ENCODE measurements at regions not wholly inside any gene's neighbourhood (a gene's known extent, or its start where the extent isn't known, plus 50 kb on each side); places are given as distances from the start of the nearest gene placed in this dataset.

- DNase-seq (ENCODE audit: extremely low spot score, unreplicated experiment) = no peak
- Mint-ChIP-seq H3K4me1 (ENCODE audit: unreplicated experiment) (no peaks in the 10 kb centered on the region), H3K27ac (no peak overlapping the region), H3K36me3 (no peaks in the 10 kb centered on the region), H3K27me3 (no peaks in the 10 kb centered on the region), H3K9me3 (no peaks in the 10 kb centered on the region), H3K4me3 (no peak overlapping the region)
- TF ChIP-seq CTCF (conservative IDR thresholded peaks at IDR 0.05) = no peak
Measured at GRCh38 chr10:107616031-107616430, 451.5 kb upstream of the SORCS1 start.

DNA sequence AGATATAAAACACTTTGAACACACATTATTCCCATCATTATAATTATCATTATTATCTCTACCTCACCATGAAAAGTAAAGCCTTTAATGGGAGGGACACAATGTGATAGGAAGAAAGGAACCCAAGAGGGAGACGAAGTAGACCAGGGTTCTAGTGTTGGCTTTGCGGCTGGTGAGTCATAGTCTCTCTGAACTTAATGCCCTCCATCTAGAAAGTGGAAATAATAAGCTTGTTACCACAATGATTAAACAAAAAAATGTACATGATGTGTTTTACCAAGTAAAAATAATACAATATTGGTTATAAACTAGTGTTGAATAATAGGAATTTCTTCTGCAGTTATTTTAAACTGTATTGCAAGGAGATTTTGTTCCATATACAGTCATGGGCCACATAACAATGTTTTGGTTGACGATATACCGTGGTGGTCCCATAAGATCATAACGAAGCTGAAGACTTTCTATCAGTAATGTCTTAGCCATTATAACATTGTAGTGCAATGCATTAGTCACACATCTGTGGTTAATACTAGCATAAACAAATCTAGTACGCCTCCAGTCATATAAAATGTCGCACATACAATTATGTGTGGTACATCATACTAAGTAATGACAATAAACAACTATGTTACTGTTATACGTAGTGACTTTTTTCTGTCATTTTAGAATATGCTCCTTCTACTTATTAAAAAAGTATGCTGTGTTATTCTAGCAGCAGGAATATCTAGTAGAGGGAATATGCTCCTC is 450.6 kb upstream of the SORCS1 start:
- no peak for TF ChIP-seq CTCF (conservative IDR thresholded peaks at IDR 0.05)
- Mint-ChIP-seq H3K36me3 (no peaks in the 10 kb centered on the region), H3K9me3 (no peaks in the 10 kb centered on the region), H3K4me3 (no peak overlapping the region), H3K4me1 (ENCODE audit: unreplicated experiment) (no peaks in the 10 kb centered on the region), H3K27ac (no peak overlapping the region), H3K27me3 (no peaks in the 10 kb centered on the region)
- no peak for DNase-seq (ENCODE audit: extremely low spot score, unreplicated experiment)

GRCh38 chr10:107611115-107611514 is 446.6 kb upstream of the SORCS1 start:
- Mint-ChIP-seq H3K27me3 (no peaks in the 10 kb centered on the region), H3K4me1 (ENCODE audit: unreplicated experiment) (no peaks in the 10 kb centered on the region), H3K36me3 (no peaks in the 10 kb centered on the region), H3K4me3 (no peak overlapping the region), H3K27ac (no peak overlapping the region), H3K9me3 (no peaks in the 10 kb centered on the region)
- TF ChIP-seq CTCF (conservative IDR thresholded peaks at IDR 0.05) = no peak
- DNase-seq (ENCODE audit: extremely low spot score, unreplicated experiment) = no peak

GRCh38 chr10:107589081-107589480 is 424.6 kb upstream of the SORCS1 start:
- Mint-ChIP-seq H3K4me1 (ENCODE audit: unreplicated experiment) (no peaks in the 10 kb centered on the region), H3K36me3 (peaks cover 4% of the 10 kb centered on the region), H3K4me3 (no peak overlapping the region), H3K9me3 (no peaks in the 10 kb centered on the region), H3K27ac (no peak overlapping the region), H3K27me3 (no peaks in the 10 kb centered on the region)
- no peak for TF ChIP-seq CTCF (conservative IDR thresholded peaks at IDR 0.05)
- DNase-seq (ENCODE audit: extremely low spot score, unreplicated experiment) = no peak

DNA sequence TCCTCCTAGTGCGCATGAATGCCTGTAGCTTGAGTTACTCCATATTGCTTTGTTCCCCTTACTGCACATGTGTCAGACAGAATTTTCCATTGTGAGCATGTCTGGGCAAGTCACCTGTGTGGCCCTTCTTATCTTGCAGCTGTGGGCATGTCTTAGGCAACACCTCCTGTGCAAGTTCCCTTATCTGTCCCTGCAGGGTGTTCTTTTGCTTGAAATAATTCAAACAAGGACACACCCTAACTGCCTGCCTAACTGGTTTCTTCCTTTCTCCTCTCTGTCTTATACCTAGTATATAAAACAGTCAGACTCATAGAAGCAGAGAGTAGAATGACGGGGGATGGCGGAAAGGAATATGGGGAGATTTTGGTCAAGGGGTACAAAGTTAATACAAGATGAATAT is 421.1 kb upstream of the SORCS1 start:
- peak overlapping the region; percentile 56 for H3K27ac Mint-ChIP-seq
- H3K4me3 Mint-ChIP-seq = no peak overlapping the region
- no peak for TF ChIP-seq CTCF (conservative IDR thresholded peaks at IDR 0.05)
- H3K9me3 Mint-ChIP-seq = no peaks in the 10 kb centered on the region
- H3K4me1 Mint-ChIP-seq (ENCODE audit: unreplicated experiment) = no peaks in the 10 kb centered on the region
- H3K27me3 Mint-ChIP-seq = no peaks in the 10 kb centered on the region
- DNase-seq (ENCODE audit: extremely low spot score, unreplicated experiment) = no peak
- peaks cover 4% of the 10 kb centered on the region for H3K36me3 Mint-ChIP-seq

Data from type B pancreatic cell (in vitro differentiated cells).